ENCODE measurements at regions not wholly inside any gene's neighbourhood (a gene's known extent, or its start where the extent isn't known, plus 50 kb on each side); places are given as distances from the start of the nearest gene placed in this dataset.

DNA sequence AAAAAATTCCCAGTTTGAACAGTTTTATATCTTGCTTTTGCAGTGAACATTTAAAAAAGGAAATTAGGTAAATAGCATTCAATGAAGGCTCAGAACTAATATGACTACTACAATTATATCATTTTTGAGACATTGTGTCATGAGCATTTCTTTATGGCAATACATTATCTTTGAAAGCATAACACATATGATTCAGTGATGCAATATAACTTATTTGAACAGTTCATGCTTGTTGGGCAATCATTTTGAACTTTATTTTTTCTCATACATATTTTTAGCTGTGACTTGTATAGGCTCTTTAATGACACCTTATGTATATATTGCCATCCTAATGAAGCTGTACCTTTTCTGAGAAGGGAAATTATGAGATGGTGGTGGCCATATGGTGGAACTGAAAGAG, 828.6 kb upstream of the NR2F2 start:
- H3K9me3 ChIP-seq: no peaks in the 10 kb centered on the region
- H3K4me2 ChIP-seq: no peak overlapping the region
- H3K4me3 ChIP-seq (ENCODE audit: low read depth in 2 of 2, low read length in 1 of 2): no peak overlapping the region
- ChIA-PET CTCF (no interaction called here), POLR2A (no interaction called here)
- H3K36me3 ChIP-seq (replicated peaks in 1 of 2; ENCODE audit: control insufficient read depth in 1 of 2, insufficient read depth in 2 of 2, low read length in 1 of 2): no peaks in the 10 kb centered on the region
- H2AFZ ChIP-seq (ENCODE audit: low read depth): no peak overlapping the region
- H3K9ac ChIP-seq: no peak overlapping the region
- H3K27ac ChIP-seq (ENCODE audit: low read depth in 2 of 2, low read length in 1 of 2): no peak overlapping the region
- H3K79me2 ChIP-seq (ENCODE audit: insufficient read depth): no peaks in the 10 kb centered on the region
- no peak for TF ChIP-seq MXI1 (IDR thresholded peaks at IDR 0.05; ENCODE audit: low read depth, low read length)
- TF ChIP-seq RXRA (IDR thresholded peaks at IDR 0.05; ENCODE audit: borderline replicate concordance, low read depth): no peak
- no peak for TF ChIP-seq POLR2AphosphoS5 (IDR thresholded peaks at IDR 0.05; ENCODE audit: low read depth, low read length)
- no peak for TF ChIP-seq RAD21 (IDR thresholded peaks at IDR 0.05; ENCODE audit: low read length)
- no peak for TF ChIP-seq CHD2 (IDR thresholded peaks at IDR 0.05; ENCODE audit: low read length, partially characterized antibody)
- TF ChIP-seq, protein P1, sequence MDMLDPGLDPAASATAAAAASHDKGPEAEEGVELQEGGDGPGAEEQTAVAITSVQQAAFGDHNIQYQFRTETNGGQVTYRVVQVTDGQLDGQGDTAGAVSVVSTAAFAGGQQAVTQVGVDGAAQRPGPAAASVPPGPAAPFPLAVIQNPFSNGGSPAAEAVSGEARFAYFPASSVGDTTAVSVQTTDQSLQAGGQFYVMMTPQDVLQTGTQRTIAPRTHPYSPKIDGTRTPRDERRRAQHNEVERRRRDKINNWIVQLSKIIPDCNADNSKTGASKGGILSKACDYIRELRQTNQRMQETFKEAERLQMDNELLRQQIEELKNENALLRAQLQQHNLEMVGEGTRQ (IDR thresholded peaks at IDR 0.05; ENCODE audit: borderline replicate concordance, low read depth, low read length): no peak
- TF ChIP-seq, protein P2, sequence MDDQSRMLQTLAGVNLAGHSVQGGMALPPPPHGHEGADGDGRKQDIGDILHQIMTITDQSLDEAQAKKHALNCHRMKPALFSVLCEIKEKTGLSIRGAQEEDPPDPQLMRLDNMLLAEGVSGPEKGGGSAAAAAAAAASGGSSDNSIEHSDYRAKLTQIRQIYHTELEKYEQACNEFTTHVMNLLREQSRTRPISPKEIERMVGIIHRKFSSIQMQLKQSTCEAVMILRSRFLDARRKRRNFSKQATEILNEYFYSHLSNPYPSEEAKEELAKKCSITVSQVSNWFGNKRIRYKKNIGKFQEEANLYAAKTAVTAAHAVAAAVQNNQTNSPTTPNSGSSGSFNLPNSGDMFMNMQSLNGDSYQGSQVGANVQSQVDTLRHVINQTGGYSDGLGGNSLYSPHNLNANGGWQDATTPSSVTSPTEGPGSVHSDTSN (IDR thresholded peaks at IDR 0.05): no peak
- no peak for TF ChIP-seq TAF1 (IDR thresholded peaks at IDR 0.05; ENCODE audit: borderline replicate concordance, low read depth, low read length)
- no peak for TF ChIP-seq NRF1 (IDR thresholded peaks at IDR 0.05; ENCODE audit: low read depth, low read length)
- TF ChIP-seq FOXJ3 (CRISPR knock-in tag; IDR thresholded peaks at IDR 0.05): no peak
- no peak for TF ChIP-seq EP300 (IDR thresholded peaks at IDR 0.05; ENCODE audit: borderline replicate concordance in 1 of 2, low read depth in 1 of 2, low read length in 1 of 2)
- TF ChIP-seq TEAD4 (IDR thresholded peaks at IDR 0.05; ENCODE audit: borderline replicate concordance, insufficient read depth): no peak
- no peak for TF ChIP-seq RCOR1 (IDR thresholded peaks at IDR 0.05; ENCODE audit: low read length)
- no peak for TF ChIP-seq RFX5 (IDR thresholded peaks at IDR 0.05; ENCODE audit: low read length)
- TF ChIP-seq GATA2 (CRISPR knock-in tag; IDR thresholded peaks at IDR 0.05): no peak
- no peak for TF ChIP-seq CTCF (IDR thresholded peaks at IDR 0.05)
- no peak for TF ChIP-seq NFIC (IDR thresholded peaks at IDR 0.05; ENCODE audit: borderline replicate concordance)
- TF ChIP-seq JUND (IDR thresholded peaks at IDR 0.05): no peak
- TF ChIP-seq YY1 (IDR thresholded peaks at IDR 0.05; ENCODE audit: low read depth): no peak
- no peak for TF ChIP-seq ZBTB33 (IDR thresholded peaks at IDR 0.05; ENCODE audit: borderline replicate concordance, low read depth)
- no peaks in the 10 kb centered on the region for H3K9me2 ChIP-seq
- no peaks in the 10 kb centered on the region for H3K27me3 ChIP-seq (ENCODE audit: insufficient read depth)
- H3K4me1 ChIP-seq (ENCODE audit: control insufficient read depth in 1 of 2, insufficient read depth in 2 of 2, low read depth in 1 of 2, low read length in 1 of 2): no peaks in the 10 kb centered on the region
- H4K20me1 ChIP-seq (ENCODE audit: insufficient read depth): no peaks in the 10 kb centered on the region
- DNase-seq: no peak
- H3F3A ChIP-seq (replicated peaks; ENCODE audit: insufficient read depth): no peaks in the 10 kb centered on the region
